SHP77 (cell line): ENCODE measurements at regions not wholly inside any gene's neighbourhood (a gene's known extent, or its start where the extent isn't known, plus 50 kb on each side); places are given as distances from the start of the nearest gene placed in this dataset.
"Not testable (repeated sequence)": the region's sequence is repeated elsewhere in the genome, so short reads cannot be mapped to it uniquely, and the experiment has no call there.

ENCODE experiments used
- DNase-seq, 2 experiments: peaks; one replicate each; lab custom pipeline; 2025; lab: John Stamatoyannopoulos, UW

DNA sequence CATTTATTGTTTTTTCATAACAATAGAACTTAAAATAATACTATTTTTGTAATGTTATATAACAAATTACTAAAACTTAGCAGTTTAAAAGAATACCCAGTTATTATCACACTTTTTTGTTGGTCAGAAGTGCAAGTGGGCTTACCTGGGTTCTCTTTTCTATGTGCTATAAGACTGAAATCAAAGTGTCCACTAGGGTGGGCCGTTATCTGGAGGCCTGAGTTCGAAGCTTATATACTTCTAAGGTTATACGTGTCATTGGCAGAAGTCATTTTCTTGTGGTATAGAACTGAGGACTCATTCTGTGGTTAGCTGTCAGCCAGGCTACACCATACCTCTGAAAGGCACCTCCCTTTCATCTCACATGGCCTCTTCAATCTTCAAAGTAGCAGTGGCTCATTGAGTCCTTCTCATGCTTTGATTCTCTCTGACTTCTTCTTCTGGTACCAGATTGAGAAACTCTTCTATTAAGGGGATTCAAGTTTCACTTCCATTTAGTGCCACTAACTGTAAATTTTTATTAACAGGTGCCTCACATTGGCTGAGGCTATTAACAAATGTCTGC is 414.3 kb downstream of the AMY1C start:
- no peak for DNase-seq

DNA sequence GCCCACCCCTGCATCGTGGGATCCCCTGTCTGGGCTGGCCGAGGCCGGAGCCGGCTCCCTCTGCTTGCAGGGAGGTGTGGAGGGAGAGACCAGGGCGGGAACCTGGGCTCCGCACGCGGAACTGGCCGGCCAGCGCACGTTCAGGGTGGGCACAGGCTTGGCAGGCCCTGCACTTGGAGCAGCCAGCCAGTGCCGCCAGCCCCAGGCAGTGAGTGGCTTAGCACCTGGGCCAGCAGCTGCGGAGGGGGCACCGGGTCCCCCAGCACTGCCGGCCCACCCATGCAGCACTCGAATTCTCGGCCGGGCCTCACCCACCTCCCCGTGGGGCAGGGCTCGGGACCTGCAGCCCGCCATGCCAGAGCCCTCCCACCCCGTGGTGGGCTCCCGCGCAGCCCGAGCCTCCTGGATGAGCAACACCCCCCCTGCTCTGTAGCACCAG is 422.6 kb downstream of the AMY1C start:
- DNase-seq = no peak

DNA sequence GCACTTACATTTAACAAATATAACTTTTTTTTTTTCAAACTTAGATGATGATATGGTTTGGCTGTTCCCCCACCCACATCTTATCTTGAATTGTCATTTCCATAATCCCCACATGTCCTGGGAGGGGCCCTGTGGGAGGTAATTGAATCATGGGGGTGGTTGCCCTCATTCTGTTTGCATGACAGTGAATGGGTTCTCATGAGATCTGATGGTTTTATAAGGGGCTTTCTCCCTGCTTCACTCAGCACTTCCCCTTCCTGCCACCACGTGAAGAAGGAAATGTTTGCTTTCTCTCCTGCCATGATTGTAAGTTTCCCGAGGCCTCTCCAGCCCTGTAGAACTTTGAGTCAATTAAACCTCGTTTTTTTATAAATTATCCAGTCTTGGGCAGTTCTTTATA is 432.6 kb downstream of the AMY1C start:
- DNase-seq = no peak

DNA sequence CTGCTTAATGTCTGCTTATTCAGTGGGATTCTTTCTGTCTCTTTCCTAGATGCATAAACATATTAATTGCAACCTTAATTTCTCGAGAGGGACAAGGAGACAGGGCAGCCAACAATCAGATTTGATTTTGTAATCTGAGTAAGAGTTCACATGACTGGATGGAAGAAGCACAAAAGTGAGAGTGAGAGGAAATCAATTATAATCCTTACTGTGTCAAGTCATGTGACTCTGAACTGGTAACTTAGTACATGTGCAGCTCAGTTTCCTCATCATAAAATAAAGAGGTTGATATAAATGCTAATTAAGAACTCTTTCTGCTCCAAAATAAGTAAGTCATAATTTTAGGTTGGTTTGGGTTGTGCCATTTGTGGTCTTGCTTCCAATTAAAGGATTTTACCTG is 439.5 kb downstream of the AMY1C start:
- no peak for DNase-seq

GRCh38 chr1:104190821-104191220 is 441.1 kb downstream of the AMY1C start:
- no peak for DNase-seq

- DNase-seq = peak in 1 of 2 experiments; percentile 2
These were observed 445.7 kb downstream of the AMY1C start for GRCh38 chr1:104195395-104195794.

DNA sequence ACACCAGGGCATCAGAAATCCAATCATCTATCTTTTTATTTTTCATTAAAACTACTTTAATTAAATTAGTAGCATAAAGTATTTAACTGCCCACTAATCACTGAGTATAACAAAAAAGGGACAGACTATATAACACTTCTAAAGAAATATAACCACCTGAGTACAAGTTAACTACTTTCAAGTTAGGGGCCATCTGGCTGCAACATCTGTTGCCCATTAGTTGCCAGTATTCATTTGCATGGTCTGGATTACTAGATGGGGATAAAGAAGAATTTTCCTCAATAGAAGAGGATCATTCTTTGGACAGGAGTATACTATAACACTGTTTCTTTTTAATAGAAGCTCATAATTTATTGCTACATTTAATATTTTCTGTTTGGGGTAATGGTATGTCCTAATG is 446.4 kb downstream of the AMY1C start:
- no peak for DNase-seq

GRCh38 chr1:104197516-104197915 is 447.8 kb downstream of the AMY1C start:
- DNase-seq = no peak

GRCh38 chr1:104212239-104212638 is 462.5 kb downstream of the AMY1C start:
- no peak for DNase-seq

DNA sequence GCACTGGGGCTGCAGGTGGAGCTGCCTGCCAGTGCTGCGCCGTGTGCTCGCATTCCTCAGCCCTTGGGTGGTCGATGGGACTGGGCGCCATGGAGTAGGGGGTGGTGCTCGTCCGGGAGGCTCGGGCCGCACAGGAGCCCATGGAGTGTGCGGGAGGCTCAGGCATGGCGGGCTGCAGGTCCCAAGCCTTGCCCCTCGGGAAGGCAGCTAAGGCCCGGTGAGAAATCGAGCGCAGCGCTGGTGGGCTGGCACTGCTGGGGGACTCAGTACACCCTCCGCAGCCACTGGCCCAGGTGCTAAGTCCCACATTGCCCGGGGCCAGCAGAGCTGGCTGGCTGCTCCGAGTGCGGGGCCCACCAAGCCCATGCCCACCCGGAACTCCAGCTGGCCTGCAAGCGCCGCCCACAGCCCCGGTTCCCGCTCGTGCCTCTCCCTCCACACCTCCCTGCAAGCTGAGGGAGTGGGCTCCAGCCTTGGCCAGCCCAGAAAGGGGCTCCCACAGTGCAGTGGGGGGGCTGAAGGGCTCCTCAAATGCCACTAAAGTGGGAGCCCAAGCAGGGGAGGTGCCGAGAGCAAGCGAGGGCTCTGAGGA is 467.8 kb downstream of the AMY1C start:
- not testable (repeated sequence) for DNase-seq

DNA sequence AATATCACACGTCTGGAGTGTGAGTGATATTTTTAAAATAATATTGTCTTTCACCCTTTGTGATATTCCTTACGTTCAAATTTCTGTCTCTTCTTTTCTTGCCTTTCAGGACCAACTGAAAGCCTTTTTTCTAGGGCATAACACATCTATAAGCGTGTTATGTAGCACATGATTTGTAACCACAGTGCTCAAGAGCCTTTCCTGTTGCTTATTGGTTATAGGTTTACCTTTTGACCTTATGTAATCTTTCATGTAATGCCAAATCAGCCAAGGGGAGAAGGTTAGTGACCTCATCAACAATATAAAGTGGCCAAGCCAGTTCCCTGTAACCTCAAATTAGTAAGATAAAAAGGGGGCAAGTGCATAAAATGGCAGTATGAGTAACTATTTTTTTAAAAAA is 480.2 kb downstream of the AMY1C start:
- no peak for DNase-seq

DNA sequence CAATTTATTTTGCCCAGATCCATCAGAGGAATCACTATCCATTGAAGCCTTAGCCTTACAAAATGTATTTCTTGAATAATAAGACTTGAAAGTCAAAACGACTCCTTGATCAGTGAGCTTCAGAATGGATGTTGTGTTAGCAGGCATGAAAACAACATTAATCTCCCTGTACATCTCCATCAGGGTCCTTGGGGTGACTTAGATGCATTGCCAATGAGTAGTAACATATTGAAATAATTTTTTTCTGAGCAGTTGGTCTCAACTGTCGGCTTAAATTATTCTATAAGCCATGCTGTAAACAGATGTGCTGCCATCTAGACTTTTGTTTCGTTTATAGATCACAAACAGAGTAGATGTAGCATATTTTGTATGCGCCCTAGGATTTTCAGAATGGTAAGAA is 482.0 kb downstream of the AMY1C start:
- no peak for DNase-seq

GRCh38 chr1:104235141-104235540 is 485.4 kb downstream of the AMY1C start:
- DNase-seq = no peak

DNA sequence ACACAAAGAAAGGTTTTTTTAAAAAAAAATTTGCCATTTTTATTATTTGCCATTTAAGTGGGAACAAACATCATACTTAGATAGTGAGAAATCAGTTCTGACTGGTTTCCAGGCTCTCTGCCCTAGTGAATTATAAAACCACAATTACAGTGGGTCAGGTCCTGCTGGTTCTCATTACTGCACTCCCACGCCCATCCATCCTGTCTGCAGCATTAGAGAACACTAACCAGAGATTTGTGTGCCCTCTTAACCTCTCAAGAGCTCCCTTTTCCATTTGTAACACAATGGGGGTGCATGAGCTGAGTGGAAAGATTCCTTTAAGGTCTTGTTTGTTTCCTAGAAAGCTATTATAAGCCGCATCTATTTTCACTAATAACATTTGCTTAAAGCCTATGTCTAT is 489.3 kb downstream of the AMY1C start:
- DNase-seq = no peak

DNA sequence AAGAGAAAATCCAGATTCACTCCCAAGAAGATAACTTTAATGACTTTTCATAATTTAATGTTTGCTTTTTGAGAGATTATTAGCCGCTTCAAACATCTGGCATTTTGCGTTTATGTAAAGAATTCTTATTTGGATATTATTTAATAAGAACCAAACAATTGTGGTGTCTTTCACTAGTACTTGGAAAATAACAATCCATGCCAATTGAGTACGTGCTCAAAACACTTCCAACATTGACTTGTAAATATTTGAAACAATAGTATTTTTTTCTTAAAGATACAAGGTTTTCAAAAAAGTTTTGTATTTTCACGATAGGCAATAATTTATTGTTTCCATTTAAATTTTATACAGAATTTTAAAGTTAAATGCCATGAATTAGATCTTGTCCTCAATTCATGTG is 498.7 kb downstream of the AMY1C start:
- no peak for DNase-seq

- no peak for DNase-seq
These were observed 509.8 kb downstream of the AMY1C start for GRCh38 chr1:104259481-104259880.

- not testable (repeated sequence) for DNase-seq
These were observed 513.4 kb downstream of the AMY1C start for GRCh38 chr1:104263110-104263509.

DNA sequence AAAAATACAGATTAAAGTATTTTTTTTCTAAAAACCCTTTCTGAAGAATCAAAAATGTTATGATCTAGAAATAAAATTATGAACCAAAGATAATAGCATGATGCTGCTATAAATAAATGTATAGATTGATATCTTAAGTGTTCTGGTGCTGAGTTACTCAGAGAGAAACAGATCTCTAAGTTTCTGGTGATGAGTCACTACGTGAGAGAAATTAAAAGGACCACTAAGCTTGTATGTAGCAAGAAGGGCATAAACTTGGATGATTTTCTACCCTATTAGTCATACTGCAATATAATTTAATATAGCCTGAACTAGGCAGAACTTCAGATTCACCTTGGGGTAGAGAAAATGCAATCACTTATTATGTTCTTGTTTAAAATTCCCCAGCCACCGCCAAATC is 514.8 kb downstream of the AMY1C start:
- no peak for DNase-seq

GRCh38 chr1:104265163-104265562 is 515.5 kb downstream of the AMY1C start:
- no peak for DNase-seq

DNA sequence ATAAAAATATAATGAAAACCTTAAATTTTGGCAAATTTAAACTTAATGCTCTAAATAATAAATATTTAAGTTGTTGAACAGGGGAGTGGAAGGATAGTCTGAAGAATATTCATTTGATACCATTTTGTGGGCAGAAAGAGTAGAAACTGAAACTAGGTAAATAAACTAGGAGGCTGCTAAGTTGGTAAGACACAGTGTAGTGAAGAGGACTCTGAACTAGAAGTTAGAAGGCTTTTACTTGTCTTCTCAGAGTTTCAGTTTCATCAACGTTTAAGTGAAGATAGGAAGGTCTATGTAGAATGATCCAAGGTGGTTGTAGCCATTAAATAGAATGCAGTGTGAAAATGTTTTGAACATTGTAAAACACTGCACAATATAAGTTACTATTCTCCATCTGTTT is 516.9 kb downstream of the AMY1C start:
- no peak for DNase-seq

- DNase-seq = not testable (repeated sequence)
These were observed 538.6 kb downstream of the AMY1C start for GRCh38 chr1:104288322-104288721.

DNA sequence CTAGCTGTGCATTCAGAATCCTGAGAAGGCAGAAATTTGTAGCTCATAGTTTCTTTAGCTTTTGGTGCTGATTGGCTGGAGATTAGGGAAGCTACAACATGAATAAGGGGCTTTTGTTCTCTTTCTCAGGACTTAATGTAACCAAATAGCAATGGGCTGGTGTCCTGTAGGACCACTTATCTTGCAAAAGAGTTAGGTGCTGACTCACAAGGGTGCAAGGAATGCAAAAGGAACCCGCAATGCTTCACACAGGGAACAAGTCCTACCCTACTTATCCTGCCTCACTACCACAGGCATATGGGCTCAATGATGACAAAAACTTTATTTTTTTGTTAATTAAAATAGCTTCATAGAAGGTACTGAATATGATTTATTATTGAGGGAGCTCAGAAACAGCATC is 541.5 kb downstream of the AMY1C start:
- DNase-seq = no peak

GRCh38 chr1:104294259-104294658 is 544.6 kb downstream of the AMY1C start:
- DNase-seq = peak; percentile 28 to 42

GRCh38 chr1:104295511-104295910 is 545.8 kb downstream of the AMY1C start:
- no peak for DNase-seq
